H1 (cell line): ENCODE measurements at regions not wholly inside any gene's neighbourhood (a gene's known extent, or its start where the extent isn't known, plus 50 kb on each side); places are given as distances from the start of the nearest gene placed in this dataset.

Experiments used
- CHD2 ChIP-seq: IDR thresholded peaks from 2 replicates; pipeline ENCODE4 v1.6.1; 2012; ENCODE audit warnings: low read length, improper control_type of control experiment
- CTCF ChIP-seq, 3 experiments: IDR thresholded peaks; 1 replicate in 2 of 3; 2 replicates in 1 of 3; pipeline versions ENCODE4 v1.5.1 to v1.6.1; 2011; ENCODE audit warnings: low read length in 3 of 3, mild to moderate bottlenecking in 3 of 3, inconsistent platforms in 2 of 3, low read depth in 1 of 3, moderate library complexity in 1 of 3; ENCODE audit not compliant: insufficient read depth in 1 of 3; ENCODE audit errors: control extremely low read depth in 1 of 3
- HDAC6 ChIP-seq: IDR thresholded peaks from one replicate; pipeline ENCODE4 v1.7.1; 2012; ENCODE audit warnings: low read depth, mild to moderate bottlenecking, inconsistent platforms, low read length, moderate library complexity
- POLR2A ChIP-seq, 2 experiments: IDR thresholded peaks; 1 replicate in 1 of 2; 2 replicates in 1 of 2; pipeline ENCODE4 v1.6.1; 2011; ENCODE audit warnings: low read depth in 2 of 2, low read length in 2 of 2, mild to moderate bottlenecking in 2 of 2; ENCODE audit errors: control extremely low read depth in 1 of 2
- RNF2 ChIP-seq: fragments of 200-900, 300-1000 bp; sonication (generic); IDR thresholded peaks from 2 replicates; pipeline ENCODE4 v1.7.1; 2016; ENCODE audit warnings: borderline replicate concordance, low read depth, mild to moderate bottlenecking, antibody characterized with exemption, low read length; ENCODE audit not compliant: poor library complexity, severe bottlenecking; ENCODE audit errors: missing control alignments
- SIN3A ChIP-seq, 2 experiments: IDR thresholded peaks in 1 of 2; conservative IDR thresholded peaks in 1 of 2; 2 replicates each; pipeline ENCODE4 v1.6.1; 2011 to 2012; ENCODE audit warnings: low read length in 2 of 2, improper control_type of control experiment in 1 of 2, low read depth in 1 of 2, mild to moderate bottlenecking in 1 of 2
- SP2 ChIP-seq: IDR thresholded peaks from 2 replicates; pipeline ENCODE4 v1.6.1; 2012; ENCODE audit warnings: mild to moderate bottlenecking, low read length, inconsistent platforms
- TAF1 ChIP-seq: IDR thresholded peaks from 2 replicates; pipeline ENCODE4 v1.6.1; 2011; ENCODE audit warnings: mild to moderate bottlenecking, low read depth, low read length
- TCF12 ChIP-seq: IDR thresholded peaks from 2 replicates; pipeline ENCODE4 v1.6.1; 2011; ENCODE audit warnings: low read depth, mild to moderate bottlenecking, low read length
- USF2 ChIP-seq: IDR thresholded peaks from 2 replicates; pipeline ENCODE4 v1.6.1; 2011; ENCODE audit warnings: low read length, improper control_type of control experiment

- TF ChIP-seq CTCF (IDR thresholded peaks at IDR 0.05; ENCODE audit: control extremely low read depth in 1 of 3, insufficient read depth in 1 of 3, low read depth in 1 of 3, low read length in 3 of 3), result no peak
- TF ChIP-seq RNF2, result no peak
- no peak for TF ChIP-seq TAF1
- TF ChIP-seq CHD2, result no peak
- TF ChIP-seq TCF12, result no peak
- no peak for TF ChIP-seq SIN3A (conservative IDR thresholded peaks at IDR 0.05 in 1 of 2, IDR thresholded peaks at IDR 0.05 in 1 of 2; ENCODE audit: low read depth in 1 of 2, low read length in 2 of 2)
- TF ChIP-seq POLR2A (IDR thresholded peaks at IDR 0.05; ENCODE audit: control extremely low read depth in 1 of 2, low read depth in 2 of 2, low read length in 2 of 2), result no peak
- TF ChIP-seq HDAC6, result no peak
- TF ChIP-seq SP2, result no peak
- TF ChIP-seq USF2, result no peak
Observed at GRCh38 chr1:94714552-94714951, 105.6 kb upstream of the SLC44A3 start.
